ENCODE measurements at regions not wholly inside any gene's neighbourhood (a gene's known extent, or its start where the extent isn't known, plus 50 kb on each side); places are given as distances from the start of the nearest gene placed in this dataset.
A peak's percentile ranks its signal among the peaks of the same experiment; 100 is the strongest.
"Not testable (repeated sequence)": the region's sequence is repeated elsewhere in the genome, so short reads cannot be mapped to it uniquely, and the experiment has no call there.

GRCh38 chr19:27802293-27802692 lies 1410.7 kb downstream of the UQCRFS1 start:
- intact Hi-C loops (cut with DNase I); H3K4me3 ChIP-seq; H3K27me3 ChIP-seq (ENCODE audit: insufficient read depth in 3 of 3, low read length in 2 of 3); H3K4me1 ChIP-seq; ATAC-seq; H3K27ac ChIP-seq; H3K9me3 ChIP-seq: not testable (repeated sequence)
- 51 to 67% (median 53%) methylated on average over 15 of the region's 15 CpGs for WGBS, 3 donors
- DNase-seq: peak in 1 of 2 donors; percentile 61
- TF ChIP-seq CTCF (IDR thresholded peaks at IDR 0.05): peak; percentile 36
- H3K36me3 ChIP-seq (ENCODE audit: insufficient read depth in 1 of 2, low read depth in 1 of 2): peaks cover 0 to 14% of the 10 kb centered on the region in 2 donors

GRCh38 chr19:27796540-27796939 lies 1416.4 kb downstream of the UQCRFS1 start:
- 77 to 81% (median 78%) methylated on average over 1 of the region's 1 CpG for WGBS, 3 donors
- no peak overlapping the region for H3K4me3 ChIP-seq
- H3K9me3 ChIP-seq: no peaks in the 10 kb centered on the region
- H3K36me3 ChIP-seq (ENCODE audit: insufficient read depth in 1 of 2, low read depth in 1 of 2): peaks cover 0 to 14% of the 10 kb centered on the region in 2 donors
- ATAC-seq (no peak), DNase-seq (no peak)
- peaks cover 18% of the 10 kb centered on the region for H3K4me1 ChIP-seq
- intact Hi-C loops (cut with DNase I): loop anchor here in 1 of 2 donors (10.0 kb wide), 1 partner anchor 122 kb away; no protein-coding TSS in a partner anchor
- H3K27me3 ChIP-seq (ENCODE audit: insufficient read depth in 3 of 3, low read length in 2 of 3): no peaks in the 10 kb centered on the region
- no peak for TF ChIP-seq CTCF (IDR thresholded peaks at IDR 0.05)
- no peak overlapping the region for H3K27ac ChIP-seq

- intact Hi-C loops (cut with DNase I): loop anchor here in 1 of 2 donors (10.0 kb wide), 1 partner anchor 121 kb away; no protein-coding TSS in a partner anchor
- 44 to 83% (median 49%) methylated on average over 2 of the region's 2 CpGs for WGBS, 3 donors
Measured at GRCh38 chr19:27796073-27796472, 1416.9 kb downstream of the UQCRFS1 start.

GRCh38 chr19:27795369-27795768 lies 1417.6 kb downstream of the UQCRFS1 start:
- Histone ChIP-seq H3K36me3 (ENCODE audit: insufficient read depth in 1 of 2, low read depth in 1 of 2) (peaks cover 0 to 14% of the 10 kb centered on the region in 2 donors), H3K27me3 (ENCODE audit: insufficient read depth in 3 of 3, low read length in 2 of 3) (no peaks in the 10 kb centered on the region), H3K27ac (peak overlapping the region; percentile 95), H3K4me1 (peaks cover 21% of the 10 kb centered on the region), H3K4me3 (no peak overlapping the region), H3K9me3 (no peaks in the 10 kb centered on the region)
- ATAC-seq (no peak), DNase-seq (no peak)
- intact Hi-C loops (cut with DNase I): loop anchor here in 1 of 2 donors (10.0 kb wide), 1 partner anchor 121 kb away; no protein-coding TSS in a partner anchor
- 90 to 97% (median 96%) methylated on average over 2 of the region's 2 CpGs for WGBS, 3 donors
- TF ChIP-seq CTCF (IDR thresholded peaks at IDR 0.05): no peak

More at GRCh38 chr19:27796073-27796472, 1416.9 kb downstream of the UQCRFS1 start:
- H3K9me3 ChIP-seq: no peaks in the 10 kb centered on the region
- no peak overlapping the region for H3K4me3 ChIP-seq
- no peak for TF ChIP-seq CTCF (IDR thresholded peaks at IDR 0.05)
- no peak for DNase-seq
- no peak overlapping the region for H3K27ac ChIP-seq
- H3K27me3 ChIP-seq (ENCODE audit: insufficient read depth in 3 of 3, low read length in 2 of 3): no peaks in the 10 kb centered on the region
- no peak for ATAC-seq
- peaks cover 0 to 14% of the 10 kb centered on the region in 2 donors for H3K36me3 ChIP-seq (ENCODE audit: insufficient read depth in 1 of 2, low read depth in 1 of 2)
- H3K4me1 ChIP-seq: peaks cover 21% of the 10 kb centered on the region

Measured in psoas muscle (tissue), 7 donors.